Type B pancreatic cell (in vitro differentiated cells): ENCODE measurements at regions not wholly inside any gene's neighbourhood (a gene's known extent, or its start where the extent isn't known, plus 50 kb on each side); places are given as distances from the start of the nearest gene placed in this dataset.
A peak's percentile ranks its signal among the peaks of the same experiment; 100 is the strongest.

Experiments
- DNase-seq: peaks from one replicate; pipeline ENCODE4 v3.0.0; 2021; ENCODE audit warnings: mixed read lengths; ENCODE audit not compliant: unreplicated experiment; ENCODE audit errors: extremely low spot score
- H3K27ac Mint-ChIP-seq: 2 replicates; pipeline ENCODE4 v1.8.0; 2021; ENCODE audit warnings: mild to moderate bottlenecking, mixed read lengths
- H3K27me3 Mint-ChIP-seq: 2 replicates; pipeline ENCODE4 v1.8.0; 2021; ENCODE audit warnings: mixed read lengths
- H3K36me3 Mint-ChIP-seq: 2 replicates; pipeline ENCODE4 v1.8.0; 2021; ENCODE audit warnings: mixed read lengths
- H3K4me1 Mint-ChIP-seq: one replicate; pipeline ENCODE4 v1.8.0; 2021; ENCODE audit warnings: mixed read lengths; ENCODE audit not compliant: unreplicated experiment
- H3K4me3 Mint-ChIP-seq: 2 replicates; pipeline ENCODE4 v1.8.0; 2021; ENCODE audit warnings: mild to moderate bottlenecking, mixed read lengths
- H3K9me3 Mint-ChIP-seq: 2 replicates; pipeline ENCODE4 v1.8.0; 2021; ENCODE audit warnings: mixed read lengths
- CTCF ChIP-seq: fragments of 200-600 bp; sonication (generic); conservative IDR thresholded peaks from 2 replicates; pipeline ENCODE4 v1.5.0; 2021; ENCODE audit warnings: antibody characterized with exemption, mild to moderate bottlenecking

- no peak for DNase-seq
- Mint-ChIP-seq H3K27me3 (peaks cover 12% of the 10 kb centered on the region), H3K27ac (no peak overlapping the region), H3K4me1 (no peaks in the 10 kb centered on the region), H3K36me3 (no peaks in the 10 kb centered on the region), H3K9me3 (no peaks in the 10 kb centered on the region), H3K4me3 (no peak overlapping the region)
- TF ChIP-seq CTCF, result no peak
Observed at GRCh38 chr2:143850084-143850483, 669.8 kb downstream of the ZEB2 start.

GRCh38 chr2:143847257-143847656 is 672.7 kb downstream of the ZEB2 start:
- H3K9me3 Mint-ChIP-seq, result no peaks in the 10 kb centered on the region
- no peak for DNase-seq
- peaks cover 5% of the 10 kb centered on the region for H3K27me3 Mint-ChIP-seq
- H3K36me3 Mint-ChIP-seq, result no peaks in the 10 kb centered on the region
- no peak overlapping the region for H3K4me3 Mint-ChIP-seq
- H3K27ac Mint-ChIP-seq, result no peak overlapping the region
- no peak for TF ChIP-seq CTCF
- H3K4me1 Mint-ChIP-seq, result no peaks in the 10 kb centered on the region

GRCh38 chr2:143844986-143845385 is 674.9 kb downstream of the ZEB2 start:
- H3K4me1 Mint-ChIP-seq, result no peaks in the 10 kb centered on the region

GRCh38 chr2:143843686-143844085 is 676.2 kb downstream of the ZEB2 start:
- H3K4me3 Mint-ChIP-seq, result no peak overlapping the region
- H3K4me1 Mint-ChIP-seq, result no peaks in the 10 kb centered on the region
- H3K36me3 Mint-ChIP-seq, result no peaks in the 10 kb centered on the region
- peaks cover 6% of the 10 kb centered on the region for H3K9me3 Mint-ChIP-seq
- no peaks in the 10 kb centered on the region for H3K27me3 Mint-ChIP-seq
- DNase-seq, result no peak
- no peak for TF ChIP-seq CTCF
- H3K27ac Mint-ChIP-seq, result no peak overlapping the region

More at GRCh38 chr2:143844986-143845385, 674.9 kb downstream of the ZEB2 start:
- no peaks in the 10 kb centered on the region for H3K27me3 Mint-ChIP-seq
- no peak overlapping the region for H3K27ac Mint-ChIP-seq
- no peak overlapping the region for H3K4me3 Mint-ChIP-seq
- no peak for DNase-seq
- H3K9me3 Mint-ChIP-seq, result peaks cover 6% of the 10 kb centered on the region
- no peaks in the 10 kb centered on the region for H3K36me3 Mint-ChIP-seq
- no peak for TF ChIP-seq CTCF

GRCh38 chr2:143842836-143843235 is 677.1 kb downstream of the ZEB2 start:
- Mint-ChIP-seq H3K27me3 (no peaks in the 10 kb centered on the region), H3K36me3 (no peaks in the 10 kb centered on the region), H3K4me1 (no peaks in the 10 kb centered on the region), H3K9me3 (peaks cover 6% of the 10 kb centered on the region), H3K4me3 (no peak overlapping the region), H3K27ac (no peak overlapping the region)
- DNase-seq, result no peak
- no peak for TF ChIP-seq CTCF

- Mint-ChIP-seq H3K36me3 (no peaks in the 10 kb centered on the region), H3K27me3 (no peaks in the 10 kb centered on the region), H3K4me1 (no peaks in the 10 kb centered on the region), H3K27ac (no peak overlapping the region), H3K4me3 (no peak overlapping the region), H3K9me3 (peaks cover 6% of the 10 kb centered on the region)
- DNase-seq, result no peak
- peak; percentile 41 for TF ChIP-seq CTCF
Observed at GRCh38 chr2:143841935-143842334, 678.0 kb downstream of the ZEB2 start.
